ENCODE measurements at regions not wholly inside any gene's neighbourhood (a gene's known extent, or its start where the extent isn't known, plus 50 kb on each side); places are given as distances from the start of the nearest gene placed in this dataset.

DNA sequence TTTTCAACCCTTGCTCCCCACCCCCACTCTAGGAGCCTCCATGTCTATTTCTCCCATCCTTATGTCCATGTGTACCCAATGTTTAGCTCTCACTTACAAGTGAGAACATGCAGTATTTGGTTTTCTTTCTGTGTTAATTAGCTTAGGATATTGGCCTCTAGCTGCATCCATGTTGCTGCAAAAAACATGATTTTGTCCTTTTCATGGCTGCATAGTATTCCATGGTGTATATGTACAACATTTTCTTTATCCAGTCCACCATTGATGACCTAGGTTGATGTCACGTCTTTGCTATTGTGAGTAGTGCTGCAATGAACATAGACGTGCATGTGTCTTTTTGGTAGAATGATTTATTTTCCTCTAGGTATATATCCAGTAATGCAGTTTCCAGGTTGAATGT lies 472.8 kb downstream of the ZNF674 start:
- intact Hi-C loops (cut with micrococcal nuclease): no loop called here
- Mint-ChIP-seq H3K27ac (no peak overlapping the region), H3K27me3 (ENCODE audit: low read depth) (no peaks in the 10 kb centered on the region), H3K9me3 (no peaks in the 10 kb centered on the region), H3K4me3 (no peak overlapping the region), H3K4me1 (ENCODE audit: low read depth) (no peaks in the 10 kb centered on the region), H3K36me3 (ENCODE audit: low read depth) (no peaks in the 10 kb centered on the region)
- CTCF ChIA-PET: no interaction called here
- DNase-seq: no peak

- no peaks in the 10 kb centered on the region for H3K27me3 Mint-ChIP-seq (ENCODE audit: low read depth)
- no peaks in the 10 kb centered on the region for H3K36me3 Mint-ChIP-seq (ENCODE audit: low read depth)
- no peak for DNase-seq
- intact Hi-C loops (cut with micrococcal nuclease): no loop called here
- H3K9me3 Mint-ChIP-seq: no peaks in the 10 kb centered on the region
- no peaks in the 10 kb centered on the region for H3K4me1 Mint-ChIP-seq (ENCODE audit: low read depth)
- CTCF ChIA-PET: no interaction called here
- H3K27ac Mint-ChIP-seq: no peak overlapping the region
- no peak overlapping the region for H3K4me3 Mint-ChIP-seq
Observed at GRCh38 chrX:46070421-46070820, 474.8 kb downstream of the ZNF674 start.

- no peak for DNase-seq
- no peaks in the 10 kb centered on the region for H3K36me3 Mint-ChIP-seq (ENCODE audit: low read depth)
- H3K4me3 Mint-ChIP-seq: no peak overlapping the region
- H3K9me3 Mint-ChIP-seq: no peaks in the 10 kb centered on the region
- CTCF ChIA-PET: no interaction called here
- H3K27me3 Mint-ChIP-seq (ENCODE audit: low read depth): peaks cover 2% of the 10 kb centered on the region
- H3K4me1 Mint-ChIP-seq (ENCODE audit: low read depth): no peaks in the 10 kb centered on the region
- no peak overlapping the region for H3K27ac Mint-ChIP-seq
- intact Hi-C loops (cut with micrococcal nuclease): no loop called here
Observed at GRCh38 chrX:46059316-46059715, 485.9 kb downstream of the ZNF674 start.

DNA sequence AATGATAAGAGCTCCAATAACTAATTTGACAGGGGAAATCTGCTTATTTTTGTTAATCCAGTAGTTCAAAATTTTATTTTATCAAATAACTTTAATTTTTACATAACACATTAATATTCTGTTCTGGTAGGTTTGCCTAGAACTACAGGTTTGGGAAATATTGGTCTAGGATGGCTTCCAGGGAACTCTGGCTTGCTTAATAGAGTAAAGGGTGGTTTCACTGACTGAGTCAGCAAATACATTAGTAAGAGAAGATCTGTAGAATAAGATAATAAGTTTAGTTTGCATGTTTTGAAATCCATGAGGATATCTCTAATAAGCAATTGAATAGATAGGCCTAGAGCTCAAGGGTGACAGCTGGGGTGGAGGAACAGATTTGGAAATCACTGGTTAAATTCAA lies 500.7 kb downstream of the ZNF674 start:
- Mint-ChIP-seq H3K9me3 (peaks cover 10% of the 10 kb centered on the region), H3K4me1 (ENCODE audit: low read depth) (peaks cover 3% of the 10 kb centered on the region), H3K27me3 (ENCODE audit: low read depth) (no peaks in the 10 kb centered on the region), H3K36me3 (ENCODE audit: low read depth) (no peaks in the 10 kb centered on the region), H3K4me3 (no peak overlapping the region), H3K27ac (no peak overlapping the region)
- CTCF ChIA-PET: no interaction called here
- intact Hi-C loops (cut with micrococcal nuclease): no loop called here
- no peak for DNase-seq

DNA sequence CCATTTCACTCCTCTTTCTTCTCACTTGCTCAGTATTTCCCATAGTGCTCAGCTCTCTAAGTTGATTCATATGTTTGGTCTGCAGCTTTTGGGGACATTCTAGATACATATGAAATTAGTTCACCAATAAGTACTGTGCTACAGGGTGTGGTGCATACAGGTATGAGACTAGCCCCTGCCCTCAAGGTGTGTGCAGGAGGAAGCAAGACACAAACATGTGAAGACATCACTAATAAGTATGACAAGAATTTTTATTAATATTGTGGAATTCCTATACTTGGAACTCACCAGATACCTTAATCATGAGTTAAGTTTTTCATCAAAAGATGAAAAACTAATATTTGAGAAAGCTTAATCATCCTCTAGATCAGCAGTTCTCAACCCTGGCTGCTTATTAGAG lies 505.2 kb downstream of the ZNF674 start:
- no peak for DNase-seq
- H3K27ac Mint-ChIP-seq: no peak overlapping the region
- H3K36me3 Mint-ChIP-seq (ENCODE audit: low read depth): no peaks in the 10 kb centered on the region
- CTCF ChIA-PET: no interaction called here
- intact Hi-C loops (cut with micrococcal nuclease): no loop called here
- peaks cover 3% of the 10 kb centered on the region for H3K4me1 Mint-ChIP-seq (ENCODE audit: low read depth)
- H3K9me3 Mint-ChIP-seq: peaks cover 7% of the 10 kb centered on the region
- H3K4me3 Mint-ChIP-seq: no peak overlapping the region
- no peaks in the 10 kb centered on the region for H3K27me3 Mint-ChIP-seq (ENCODE audit: low read depth)

GRCh38 chrX:46039526-46039925 lies 505.7 kb downstream of the ZNF674 start:
- Mint-ChIP-seq H3K4me3 (no peak overlapping the region), H3K9me3 (peaks cover 7% of the 10 kb centered on the region), H3K27me3 (ENCODE audit: low read depth) (no peaks in the 10 kb centered on the region), H3K27ac (no peak overlapping the region), H3K4me1 (ENCODE audit: low read depth) (peaks cover 3% of the 10 kb centered on the region), H3K36me3 (ENCODE audit: low read depth) (no peaks in the 10 kb centered on the region)
- DNase-seq: no peak
- intact Hi-C loops (cut with micrococcal nuclease): no loop called here
- CTCF ChIA-PET: no interaction called here

DNA sequence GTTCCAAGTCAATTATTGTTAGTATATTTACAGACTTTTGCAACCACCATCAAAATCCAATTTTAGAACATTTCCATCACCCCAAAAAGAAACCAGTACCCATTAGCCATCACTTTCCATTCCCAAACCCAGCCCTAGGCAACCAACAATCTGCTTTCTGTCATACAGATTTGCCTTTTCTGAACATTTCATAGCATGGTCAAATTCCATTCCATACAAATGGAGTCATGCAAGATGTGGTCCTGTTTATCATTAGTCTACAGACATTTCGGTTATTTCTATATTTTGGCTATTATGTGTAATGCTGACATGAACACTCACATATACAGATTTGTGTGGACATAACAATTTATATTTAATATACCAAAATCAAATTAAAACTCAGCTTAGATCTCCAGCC lies 508.7 kb downstream of the ZNF674 start:
- H3K36me3 Mint-ChIP-seq (ENCODE audit: low read depth): no peaks in the 10 kb centered on the region
- intact Hi-C loops (cut with micrococcal nuclease): no loop called here
- peaks cover 3% of the 10 kb centered on the region for H3K4me1 Mint-ChIP-seq (ENCODE audit: low read depth)
- H3K27me3 Mint-ChIP-seq (ENCODE audit: low read depth): peaks cover 2% of the 10 kb centered on the region
- CTCF ChIA-PET: no interaction called here
- no peak for DNase-seq
- H3K4me3 Mint-ChIP-seq: no peak overlapping the region
- no peak overlapping the region for H3K27ac Mint-ChIP-seq
- peaks cover 6% of the 10 kb centered on the region for H3K9me3 Mint-ChIP-seq

DNA sequence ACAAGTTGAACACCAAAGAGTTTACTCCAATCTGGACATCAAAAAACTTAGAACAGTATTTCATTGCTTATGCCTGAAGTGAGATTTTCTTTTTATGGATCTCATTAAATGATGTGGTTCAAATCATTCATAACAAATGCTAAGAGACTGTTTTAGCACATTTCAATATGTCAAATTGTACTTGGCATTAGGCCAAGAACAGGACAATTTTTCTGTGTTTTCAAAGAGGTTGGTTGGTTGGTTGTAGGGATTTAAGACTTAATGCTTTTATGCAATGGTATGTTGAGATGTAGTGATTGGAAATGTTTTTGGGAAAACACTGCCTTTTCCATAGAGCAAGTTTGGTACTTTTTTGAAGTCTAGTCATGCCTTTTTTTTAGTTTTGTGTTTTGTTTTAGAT lies 510.4 kb downstream of the ZNF674 start:
- peaks cover 2% of the 10 kb centered on the region for H3K4me1 Mint-ChIP-seq (ENCODE audit: low read depth)
- intact Hi-C loops (cut with micrococcal nuclease): no loop called here
- no peaks in the 10 kb centered on the region for H3K9me3 Mint-ChIP-seq
- H3K4me3 Mint-ChIP-seq: no peak overlapping the region
- H3K27ac Mint-ChIP-seq: no peak overlapping the region
- CTCF ChIA-PET: interaction anchor here (0.7 kb wide), 1 partner anchor 367 kb away, joined by 4 read pairs; no protein-coding TSS in a partner anchor
- H3K27me3 Mint-ChIP-seq (ENCODE audit: low read depth): peaks cover 2% of the 10 kb centered on the region
- DNase-seq: no peak
- H3K36me3 Mint-ChIP-seq (ENCODE audit: low read depth): no peaks in the 10 kb centered on the region

GRCh38 chrX:46029777-46030176 lies 515.4 kb downstream of the ZNF674 start:
- Mint-ChIP-seq H3K4me3 (no peak overlapping the region), H3K9me3 (no peaks in the 10 kb centered on the region), H3K4me1 (ENCODE audit: low read depth) (no peaks in the 10 kb centered on the region), H3K36me3 (ENCODE audit: low read depth) (no peaks in the 10 kb centered on the region), H3K27ac (no peak overlapping the region), H3K27me3 (ENCODE audit: low read depth) (peaks cover 2% of the 10 kb centered on the region)
- no peak for DNase-seq
- CTCF ChIA-PET: no interaction called here
- intact Hi-C loops (cut with micrococcal nuclease): no loop called here

DNA sequence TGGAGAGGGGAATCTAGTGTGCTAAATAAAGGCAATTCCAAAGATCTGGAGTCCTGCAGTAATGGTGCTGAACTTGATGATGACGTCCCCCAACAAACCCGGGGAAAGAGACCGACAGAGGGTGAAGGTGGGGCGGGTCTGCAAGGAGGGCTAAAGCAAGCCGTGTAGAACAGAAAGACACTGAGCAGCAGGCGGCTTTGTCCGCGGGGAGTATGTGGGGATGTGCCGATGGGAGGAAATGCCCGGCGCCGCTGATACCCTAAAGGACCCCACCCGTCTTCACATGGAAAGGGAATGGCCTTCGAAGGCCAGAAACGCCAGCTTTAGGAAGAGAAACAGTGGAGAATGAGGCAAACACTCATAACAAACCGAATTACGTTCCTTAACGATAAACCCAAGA lies 528.9 kb downstream of the ZNF674 start:
- no peaks in the 10 kb centered on the region for H3K36me3 Mint-ChIP-seq (ENCODE audit: low read depth)
- CTCF ChIA-PET: no interaction called here
- DNase-seq: no peak

DNA sequence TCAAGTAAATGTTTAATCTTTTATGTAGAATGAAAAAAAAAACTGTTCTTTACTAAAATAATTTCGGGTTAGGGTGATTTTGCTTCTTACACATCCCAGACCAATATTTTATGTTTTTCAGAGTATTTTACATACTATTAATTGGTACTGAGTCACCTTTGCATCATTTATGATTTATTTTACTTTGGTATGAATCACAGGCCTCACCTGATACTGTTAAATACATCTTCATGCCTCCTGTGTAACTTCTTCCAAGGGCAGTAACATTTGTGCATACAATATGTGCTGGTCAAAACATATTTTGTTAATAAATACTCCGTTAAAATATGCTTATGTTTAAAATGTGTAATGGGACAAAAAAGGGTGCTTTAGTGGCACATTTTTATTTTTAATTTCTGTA lies 529.6 kb downstream of the ZNF674 start:
- no peaks in the 10 kb centered on the region for H3K4me1 Mint-ChIP-seq (ENCODE audit: low read depth)
- H3K4me3 Mint-ChIP-seq: no peak overlapping the region
- intact Hi-C loops (cut with micrococcal nuclease): no loop called here
- no peak for DNase-seq
- H3K27me3 Mint-ChIP-seq (ENCODE audit: low read depth): no peaks in the 10 kb centered on the region
- CTCF ChIA-PET: no interaction called here
- H3K9me3 Mint-ChIP-seq: no peaks in the 10 kb centered on the region
- no peak overlapping the region for H3K27ac Mint-ChIP-seq
- no peaks in the 10 kb centered on the region for H3K36me3 Mint-ChIP-seq (ENCODE audit: low read depth)

More for the DNA sequence above, 528.9 kb downstream of the ZNF674 start:
- Mint-ChIP-seq H3K4me1 (ENCODE audit: low read depth) (no peaks in the 10 kb centered on the region), H3K4me3 (no peak overlapping the region), H3K9me3 (no peaks in the 10 kb centered on the region), H3K27ac (no peak overlapping the region), H3K27me3 (ENCODE audit: low read depth) (no peaks in the 10 kb centered on the region)
- intact Hi-C loops (cut with micrococcal nuclease): no loop called here

DNA sequence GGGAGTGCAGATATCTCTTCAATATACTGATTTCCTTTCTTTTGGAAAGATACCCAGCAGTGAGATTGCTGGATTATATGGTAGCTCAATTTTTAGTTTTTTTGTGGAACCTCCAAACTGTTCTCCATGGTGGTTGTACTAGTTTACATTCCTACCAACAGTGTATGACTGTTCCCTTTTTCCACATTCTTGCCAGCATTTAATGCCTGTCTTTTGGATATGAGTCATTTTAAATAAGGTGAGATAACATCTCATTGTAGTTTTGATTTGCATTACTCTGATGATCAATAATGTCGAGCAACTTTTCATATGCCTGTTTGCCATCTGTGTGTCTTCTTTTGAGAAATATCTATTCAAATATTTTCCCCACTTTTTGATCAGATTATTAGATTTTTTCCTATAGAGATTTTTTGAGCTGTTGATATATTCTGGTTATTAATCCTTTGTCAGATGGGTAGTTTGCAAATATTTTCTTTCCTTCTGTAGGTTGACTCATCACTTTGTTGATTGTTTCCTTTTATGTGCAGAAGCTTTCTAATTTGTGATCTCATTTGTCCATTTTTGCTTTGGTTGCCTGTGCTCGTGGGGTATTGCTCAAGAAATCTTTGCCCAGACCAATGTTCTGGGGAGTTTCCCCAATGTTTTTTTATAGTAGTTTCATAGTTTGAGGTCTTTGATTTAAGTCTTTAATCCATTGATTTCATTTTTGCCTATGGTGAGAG lies 552.7 kb downstream of the ZNF674 start:
- CTCF ChIA-PET: no interaction called here
- H3K9me3 Mint-ChIP-seq: peaks cover 2% of the 10 kb centered on the region
- no peak overlapping the region for H3K4me3 Mint-ChIP-seq
- intact Hi-C loops (cut with micrococcal nuclease): no loop called here
- no peaks in the 10 kb centered on the region for H3K36me3 Mint-ChIP-seq (ENCODE audit: low read depth)
- no peak for DNase-seq
- no peak overlapping the region for H3K27ac Mint-ChIP-seq
- peaks cover 2% of the 10 kb centered on the region for H3K27me3 Mint-ChIP-seq (ENCODE audit: low read depth)
- H3K4me1 Mint-ChIP-seq (ENCODE audit: low read depth): no peaks in the 10 kb centered on the region

- Mint-ChIP-seq H3K36me3 (ENCODE audit: low read depth) (no peaks in the 10 kb centered on the region), H3K4me1 (ENCODE audit: low read depth) (no peaks in the 10 kb centered on the region), H3K4me3 (no peak overlapping the region), H3K27me3 (ENCODE audit: low read depth) (no peaks in the 10 kb centered on the region), H3K9me3 (peaks cover 1% of the 10 kb centered on the region), H3K27ac (no peak overlapping the region)
- intact Hi-C loops (cut with micrococcal nuclease): loop anchor here (10.0 kb wide), 1 partner anchor 678 kb away; no protein-coding TSS in a partner anchor
- CTCF ChIA-PET: no interaction called here
- DNase-seq: no peak
Observed at GRCh38 chrX:45986971-45987370, 558.2 kb downstream of the ZNF674 start.

Data from activated naive CD4-positive, alpha-beta T cell treated with anti-CD3 and anti-CD28 coated beads for 36 hours (primary cell).